GM12872 (cell line): ENCODE measurements at regions not wholly inside any gene's neighbourhood (a gene's known extent, or its start where the extent isn't known, plus 50 kb on each side); places are given as distances from the start of the nearest gene placed in this dataset.

Experiments
- CTCF ChIP-seq: IDR thresholded peaks from 3 replicates; pipeline ENCODE4 v1.5.1; 2011; ENCODE audit warnings: low read depth, mild to moderate bottlenecking, low read length, moderate library complexity; ENCODE audit not compliant: insufficient read depth

DNA sequence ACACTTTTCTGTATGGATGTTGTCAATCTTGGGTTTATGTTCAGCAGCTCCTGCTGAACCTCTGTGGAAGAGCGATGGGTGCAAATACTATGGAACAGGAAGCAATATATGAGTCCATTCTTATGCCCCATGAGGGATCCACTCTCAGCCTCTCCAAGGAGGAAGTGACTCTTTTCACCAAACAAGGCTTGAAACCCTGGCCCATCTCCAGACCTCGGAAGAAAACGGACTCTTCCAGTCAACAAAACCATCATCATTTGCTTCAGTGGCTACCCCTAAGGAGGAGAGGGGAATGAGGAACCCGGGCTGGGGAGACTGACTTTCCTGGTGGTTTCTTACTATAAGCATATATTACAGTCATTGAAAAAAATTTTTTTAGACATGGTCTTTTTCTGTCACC is 206.2 kb downstream of the AXIN2 start:
- TF ChIP-seq CTCF, result no peak

DNA sequence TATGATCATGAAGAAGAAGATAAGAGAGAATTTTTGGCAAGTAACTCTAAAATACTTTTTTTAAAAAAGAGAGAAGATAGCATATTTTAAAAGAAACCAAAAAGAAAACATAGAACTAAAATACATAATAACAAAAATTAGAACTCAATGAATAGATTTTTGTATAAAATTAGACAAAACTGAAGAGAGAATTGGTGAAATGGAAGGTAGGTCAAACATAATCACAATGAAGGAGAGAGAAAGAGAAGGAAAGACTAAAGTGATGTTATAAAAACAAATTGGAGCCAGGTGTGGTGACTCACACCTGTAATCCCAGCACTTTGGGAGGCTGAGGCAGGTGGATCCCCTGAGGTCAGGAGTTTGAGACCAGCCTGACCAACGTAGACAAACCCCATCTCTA is 211.5 kb downstream of the AXIN2 start:
- no peak for TF ChIP-seq CTCF

DNA sequence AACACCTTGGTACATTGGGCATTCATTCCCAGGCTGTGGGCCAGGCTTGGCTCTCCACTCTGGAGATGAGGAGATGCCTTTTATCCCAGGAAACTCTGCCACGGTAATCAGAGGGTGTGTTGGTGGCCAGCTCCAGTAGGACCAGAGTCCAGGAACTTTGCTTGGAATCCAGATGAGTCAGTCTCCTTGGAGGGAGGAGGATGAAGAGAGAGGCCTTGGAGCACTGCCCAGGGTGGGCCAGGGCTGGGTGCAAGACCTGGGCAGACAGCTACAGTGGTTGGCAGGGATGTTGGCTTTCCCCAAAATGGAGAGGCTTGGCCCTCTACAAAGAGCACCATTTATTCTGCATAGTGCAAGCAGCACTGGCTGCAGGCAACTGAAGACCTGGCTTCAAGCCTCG is 209.0 kb downstream of the RGS9 start:
- TF ChIP-seq CTCF, result no peak

GRCh38 chr17:65345261-65346005 is 208.3 kb downstream of the RGS9 start:
- TF ChIP-seq CTCF, result no peak

GRCh38 chr17:65340401-65340800 is 203.2 kb downstream of the RGS9 start:
- no peak for TF ChIP-seq CTCF

DNA sequence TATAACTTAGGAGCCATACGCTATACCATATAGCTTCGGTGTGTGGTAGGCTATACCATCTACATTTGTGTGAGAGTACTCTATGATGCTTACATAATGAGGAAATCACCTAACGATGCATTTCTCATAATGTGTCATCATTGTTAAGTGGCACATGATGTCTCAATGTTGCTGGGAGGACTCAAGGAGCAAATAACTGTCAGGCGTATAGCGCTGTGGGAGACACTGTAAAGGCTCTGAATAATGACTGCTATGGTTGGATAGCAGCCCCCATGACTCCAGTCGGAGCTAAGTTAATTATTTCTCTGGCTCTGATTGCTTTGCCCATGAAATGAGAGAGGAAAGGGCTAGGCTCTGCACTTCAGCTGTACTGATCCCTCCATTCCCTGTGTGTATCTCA is 197.2 kb downstream of the RGS9 start:
- TF ChIP-seq CTCF, result no peak

GRCh38 chr17:65332779-65333178 is 195.6 kb downstream of the RGS9 start:
- no peak for TF ChIP-seq CTCF
